HEK293 (cell line): ENCODE measurements at regions not wholly inside any gene's neighbourhood (a gene's known extent, or its start where the extent isn't known, plus 50 kb on each side); places are given as distances from the start of the nearest gene placed in this dataset.

ENCODE experiments used
- CTCF ChIA-PET: fragments of 350-600 bp; formaldehyde crosslinking; extraction: SDS; loops from one replicate; lab custom pipeline; 2021; ENCODE audit warnings: antibody characterized with exemption; lab: Yijun Ruan, JAX
- POLR2A ChIA-PET: fragments of 300-600 bp; formaldehyde crosslinking; extraction: SDS; loops from one replicate; lab custom pipeline; 2020; ENCODE audit warnings: antibody characterized with exemption, inconsistent platforms; lab: Yijun Ruan, JAX
- H3K27ac ChIP-seq: fragments of 200-500 bp; sonication (Bioruptor generic); 2 replicates; pipeline ENCODE4 v1.5.1; 2014; ENCODE audit warnings: low read depth, low read length, control low read depth, inconsistent platforms; ENCODE audit errors: extremely low read depth
- H3K36me3 ChIP-seq, 2 experiments: fragments of 200-500 bp in 1 of 2; sonication (Bioruptor generic) in 1 of 2; 1 replicate in 1 of 2; 2 replicates in 1 of 2; pipeline ENCODE4 v1.5.1; 2014 to 2017; ENCODE audit warnings: inconsistent platforms in 2 of 2, low read length in 2 of 2; ENCODE audit not compliant: control insufficient read depth in 2 of 2, insufficient read depth in 1 of 2
- H3K4me1 ChIP-seq: fragments of 200-500 bp; sonication (Bioruptor generic); 2 replicates; pipeline ENCODE4 v1.5.1; 2014; ENCODE audit warnings: mild to moderate bottlenecking, low read length, inconsistent platforms; ENCODE audit not compliant: control insufficient read depth, insufficient read depth
- H3K4me3 ChIP-seq: 2 replicates; pipeline ENCODE4 v1.5.1; 2011; ENCODE audit warnings: low read depth, mild to moderate bottlenecking, control low read depth, low read length, moderate library complexity
- H3K9me3 ChIP-seq: fragments of 200-500 bp; sonication (Bioruptor generic); 2 replicates; pipeline ENCODE4 v1.5.1; 2014; ENCODE audit warnings: low read depth, low read length, inconsistent platforms; ENCODE audit not compliant: control insufficient read depth, insufficient read depth
- EGR2 ChIP-seq: fragments of 450-650 bp; formaldehyde crosslinking; IDR thresholded peaks from 2 replicates; pipeline ENCODE4 v1.5.1; 2016; ENCODE audit warnings: low read depth, missing biosample characterization, missing genetic modification characterization
- HOXD13 ChIP-seq: sonication (generic); formaldehyde crosslinking; IDR thresholded peaks from 2 replicates; pipeline ENCODE4 v1.8.0; 2022; ENCODE audit warnings: missing genetic modification reagents, borderline replicate concordance
- OSR2 ChIP-seq: fragments of 450-650 bp; formaldehyde crosslinking; IDR thresholded peaks from 2 replicates; pipeline ENCODE4 v1.5.1; 2016; ENCODE audit warnings: missing biosample characterization, missing genetic modification characterization
- OVOL3 ChIP-seq: fragments of 450-650 bp; formaldehyde crosslinking; IDR thresholded peaks from 2 replicates; pipeline ENCODE4 v1.5.1; 2016; ENCODE audit warnings: missing biosample characterization, missing genetic modification characterization
- SP2 ChIP-seq: fragments of 450-650 bp; formaldehyde crosslinking; IDR thresholded peaks from 2 replicates; pipeline ENCODE4 v1.5.1; 2016; ENCODE audit warnings: missing biosample characterization, missing genetic modification characterization
- ZNF121 ChIP-seq: fragments of 450-650 bp; formaldehyde crosslinking; IDR thresholded peaks from 2 replicates; pipeline ENCODE4 v1.5.1; 2016; ENCODE audit warnings: missing biosample characterization, missing genetic modification characterization
- ZNF140 ChIP-seq: fragments of 450-650 bp; formaldehyde crosslinking; IDR thresholded peaks from 2 replicates; pipeline ENCODE4 v1.5.1; 2016; ENCODE audit warnings: missing biosample characterization, missing genetic modification characterization
- ZNF16 ChIP-seq: fragments of 450-650 bp; formaldehyde crosslinking; IDR thresholded peaks from 2 replicates; pipeline ENCODE4 v1.5.1; 2016; ENCODE audit warnings: low read depth, missing biosample characterization, missing genetic modification characterization
- ZNF248 ChIP-seq: fragments of 450-650 bp; formaldehyde crosslinking; IDR thresholded peaks from 2 replicates; pipeline ENCODE4 v1.5.1; 2017; ENCODE audit warnings: missing biosample characterization, missing genetic modification characterization
- ZNF324 ChIP-seq: fragments of 450-650 bp; formaldehyde crosslinking; IDR thresholded peaks from 2 replicates; pipeline ENCODE4 v1.5.1; 2016; ENCODE audit warnings: missing biosample characterization, missing genetic modification characterization
- ZNF335 ChIP-seq: fragments of 450-650 bp; formaldehyde crosslinking; conservative IDR thresholded peaks from 2 replicates; pipeline ENCODE4 v1.5.1; 2016; ENCODE audit warnings: missing biosample characterization, missing genetic modification characterization
- ZNF366 ChIP-seq: fragments of 450-650 bp; formaldehyde crosslinking; conservative IDR thresholded peaks from 2 replicates; pipeline ENCODE4 v1.5.1; 2016; ENCODE audit warnings: missing biosample characterization, missing genetic modification characterization
- ZNF391 ChIP-seq: fragments of 450-650 bp; formaldehyde crosslinking; IDR thresholded peaks from 2 replicates; pipeline ENCODE4 v1.5.1; 2016; ENCODE audit warnings: low read depth, missing biosample characterization, missing genetic modification characterization, borderline replicate concordance
- ZNF48 ChIP-seq: fragments of 450-650 bp; formaldehyde crosslinking; IDR thresholded peaks from 2 replicates; pipeline ENCODE4 v1.5.1; 2016; ENCODE audit warnings: missing biosample characterization, missing genetic modification characterization
- ZNF530 ChIP-seq: fragments of 450-650 bp; formaldehyde crosslinking; IDR thresholded peaks from 2 replicates; pipeline ENCODE4 v1.5.1; 2016; ENCODE audit warnings: low read depth, missing biosample characterization, missing genetic modification characterization
- ZNF560 ChIP-seq: fragments of 450-650 bp; formaldehyde crosslinking; IDR thresholded peaks from 2 replicates; pipeline ENCODE4 v1.5.1; 2017; ENCODE audit warnings: missing biosample characterization, missing genetic modification characterization, borderline replicate concordance
- ZNF585B ChIP-seq: fragments of 450-650 bp; formaldehyde crosslinking; IDR thresholded peaks from 2 replicates; pipeline ENCODE4 v1.5.1; 2016; ENCODE audit warnings: missing biosample characterization, missing genetic modification characterization
- ZNF629 ChIP-seq: fragments of 450-650 bp; formaldehyde crosslinking; IDR thresholded peaks from 2 replicates; pipeline ENCODE4 v1.5.1; 2017; ENCODE audit warnings: missing biosample characterization, missing genetic modification characterization
- ZNF660 ChIP-seq: fragments of 450-650 bp; IDR thresholded peaks from 2 replicates; pipeline ENCODE4 v1.5.1; 2018; ENCODE audit warnings: missing biosample characterization, mild to moderate bottlenecking, missing genetic modification characterization
- ZNF791 ChIP-seq: fragments of 450-650 bp; formaldehyde crosslinking; IDR thresholded peaks from 2 replicates; pipeline ENCODE4 v1.5.1; 2016; ENCODE audit warnings: missing biosample characterization, missing genetic modification characterization
- ZSCAN30 ChIP-seq: fragments of 450-650 bp; IDR thresholded peaks from 2 replicates; pipeline ENCODE4 v1.5.1; 2018; ENCODE audit warnings: missing biosample characterization, mild to moderate bottlenecking, missing genetic modification characterization, moderate library complexity
- ZXDB ChIP-seq: fragments of 450-650 bp; formaldehyde crosslinking; IDR thresholded peaks from 2 replicates; pipeline ENCODE4 v1.5.1; 2016; ENCODE audit warnings: missing biosample characterization, missing genetic modification characterization
- TF ChIP-seq, protein P1 (sequence below): fragments of 450-650 bp; formaldehyde crosslinking; IDR thresholded peaks from 2 replicates; pipeline ENCODE4 v1.5.1; 2016; ENCODE audit warnings: missing biosample characterization, missing genetic modification characterization
- TF ChIP-seq, protein P2 (sequence below): fragments of 450-650 bp; formaldehyde crosslinking; IDR thresholded peaks from 2 replicates; pipeline ENCODE4; 2016; ENCODE audit warnings: missing biosample characterization, missing genetic modification characterization
- TF ChIP-seq, protein P3 (sequence below): fragments of 450-650 bp; formaldehyde crosslinking; IDR thresholded peaks from 2 replicates; pipeline ENCODE4 v1.5.1; 2016; ENCODE audit warnings: missing biosample characterization, missing genetic modification characterization
- TF ChIP-seq, protein P4 (sequence below): fragments of 450-650 bp; IDR thresholded peaks from 2 replicates; pipeline ENCODE4 v1.5.1; 2018; ENCODE audit warnings: missing biosample characterization, missing genetic modification characterization

DNA sequence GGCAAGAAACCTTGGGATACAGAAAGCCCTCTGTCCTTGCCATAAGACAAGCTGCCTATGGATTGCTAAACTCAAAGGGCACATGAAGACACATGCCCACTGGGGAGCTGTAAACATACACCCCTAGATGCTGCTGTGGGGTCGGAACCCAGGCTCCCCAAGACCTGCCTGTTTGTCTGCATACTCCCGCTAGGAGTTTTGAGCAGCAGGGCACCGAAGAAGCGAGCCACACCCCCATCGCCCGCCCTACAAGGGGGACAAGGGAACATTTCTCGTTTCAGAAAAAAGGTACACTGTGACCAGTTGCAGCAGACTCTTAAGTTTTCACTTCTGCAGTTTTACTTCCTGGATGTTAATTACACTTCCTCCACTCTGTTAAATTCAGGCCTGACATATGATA, 680.2 kb upstream of the GHITM start:
- H3K9me3 ChIP-seq: no peaks in the 10 kb centered on the region
- TF ChIP-seq ZXDB (tag by site-specific recombination) (no peak), ZNF660 (tag by site-specific recombination) (no peak), ZNF248 (tag by site-specific recombination) (no peak), ZNF366 (no peak), ZNF121 (no peak), ZNF629 (no peak)
- TF ChIP-seq, all 188 proteins: peak for 0

DNA sequence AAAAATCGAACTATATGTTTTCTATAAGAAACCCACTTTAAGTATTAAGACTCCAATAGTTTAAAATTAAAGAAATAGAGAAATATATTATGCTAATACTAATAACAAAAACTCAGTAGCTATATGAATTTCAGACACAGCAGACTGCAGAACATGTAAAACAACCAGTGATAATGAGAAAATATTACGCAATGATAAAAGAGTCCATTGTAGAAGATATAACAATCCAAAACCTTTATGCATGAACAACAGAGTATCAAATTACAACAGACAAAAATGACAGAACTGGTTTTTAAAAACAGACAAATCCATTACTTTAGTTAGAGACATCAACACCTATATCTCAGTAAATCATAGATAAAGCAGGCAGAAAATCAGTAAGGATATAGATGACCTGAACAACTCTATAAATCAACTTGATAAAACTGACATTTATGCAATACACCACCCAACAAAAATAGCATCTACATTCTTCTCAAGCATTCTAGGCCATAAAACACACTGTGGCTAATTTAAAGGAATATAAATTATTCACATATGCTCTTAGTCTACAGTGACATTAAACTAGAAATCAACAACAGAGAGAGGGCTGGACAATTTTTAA, 669.5 kb upstream of the GHITM start:
- ChIA-PET POLR2A (no interaction called here), CTCF (no interaction called here)
- TF ChIP-seq ZNF530: no peak
- no peak for TF ChIP-seq ZNF335 (tag by site-specific recombination)
- TF ChIP-seq ZNF791: no peak
- no peak for TF ChIP-seq ZNF48 (tag by site-specific recombination)
- TF ChIP-seq HOXD13: no peak
- TF ChIP-seq, protein P1, sequence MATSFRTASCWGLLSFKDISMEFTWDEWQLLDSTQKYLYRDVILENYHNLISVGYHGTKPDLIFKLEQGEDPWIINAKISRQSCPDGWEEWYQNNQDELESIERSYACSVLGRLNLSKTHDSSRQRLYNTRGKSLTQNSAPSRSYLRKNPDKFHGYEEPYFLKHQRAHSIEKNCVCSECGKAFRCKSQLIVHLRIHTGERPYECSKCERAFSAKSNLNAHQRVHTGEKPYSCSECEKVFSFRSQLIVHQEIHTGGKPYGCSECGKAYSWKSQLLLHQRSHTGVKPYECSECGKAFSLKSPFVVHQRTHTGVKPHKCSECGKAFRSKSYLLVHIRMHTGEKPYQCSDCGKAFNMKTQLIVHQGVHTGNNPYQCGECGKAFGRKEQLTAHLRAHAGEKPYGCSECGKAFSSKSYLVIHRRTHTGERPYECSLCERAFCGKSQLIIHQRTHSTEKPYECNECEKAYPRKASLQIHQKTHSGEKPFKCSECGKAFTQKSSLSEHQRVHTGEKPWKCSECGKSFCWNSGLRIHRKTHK (tag by site-specific recombination): no peak
- TF ChIP-seq ZSCAN30 (tag by site-specific recombination): no peak
- TF ChIP-seq SP2 (tag by site-specific recombination): no peak
- no peak for TF ChIP-seq ZNF391 (tag by site-specific recombination)
- TF ChIP-seq ZNF585B (tag by site-specific recombination): no peak
- TF ChIP-seq, protein P2, sequence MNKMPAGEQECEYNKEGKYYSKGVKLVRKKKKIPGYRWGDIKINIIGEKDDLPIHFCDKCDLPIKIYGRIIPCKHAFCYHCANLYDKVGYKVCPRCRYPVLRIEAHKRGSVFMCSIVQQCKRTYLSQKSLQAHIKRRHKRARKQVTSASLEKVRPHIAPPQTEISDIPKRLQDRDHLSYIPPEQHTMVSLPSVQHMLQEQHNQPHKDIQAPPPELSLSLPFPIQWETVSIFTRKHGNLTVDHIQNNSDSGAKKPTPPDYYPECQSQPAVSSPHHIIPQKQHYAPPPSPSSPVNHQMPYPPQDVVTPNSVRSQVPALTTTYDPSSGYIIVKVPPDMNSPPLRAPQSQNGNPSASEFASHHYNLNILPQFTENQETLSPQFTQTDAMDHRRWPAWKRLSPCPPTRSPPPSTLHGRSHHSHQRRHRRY: no peak
- TF ChIP-seq, protein P3, sequence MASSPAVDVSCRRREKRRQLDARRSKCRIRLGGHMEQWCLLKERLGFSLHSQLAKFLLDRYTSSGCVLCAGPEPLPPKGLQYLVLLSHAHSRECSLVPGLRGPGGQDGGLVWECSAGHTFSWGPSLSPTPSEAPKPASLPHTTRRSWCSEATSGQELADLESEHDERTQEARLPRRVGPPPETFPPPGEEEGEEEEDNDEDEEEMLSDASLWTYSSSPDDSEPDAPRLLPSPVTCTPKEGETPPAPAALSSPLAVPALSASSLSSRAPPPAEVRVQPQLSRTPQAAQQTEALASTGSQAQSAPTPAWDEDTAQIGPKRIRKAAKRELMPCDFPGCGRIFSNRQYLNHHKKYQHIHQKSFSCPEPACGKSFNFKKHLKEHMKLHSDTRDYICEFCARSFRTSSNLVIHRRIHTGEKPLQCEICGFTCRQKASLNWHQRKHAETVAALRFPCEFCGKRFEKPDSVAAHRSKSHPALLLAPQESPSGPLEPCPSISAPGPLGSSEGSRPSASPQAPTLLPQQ (tag by site-specific recombination): no peak
- no peak for TF ChIP-seq OVOL3 (tag by site-specific recombination)
- no peak for TF ChIP-seq EGR2 (tag by site-specific recombination)
- TF ChIP-seq ZNF16 (tag by site-specific recombination): no peak
- TF ChIP-seq ZNF560: no peak
- no peak for TF ChIP-seq OSR2 (tag by site-specific recombination)
- no peak for TF ChIP-seq ZNF140 (tag by site-specific recombination)
- TF ChIP-seq, protein P4, sequence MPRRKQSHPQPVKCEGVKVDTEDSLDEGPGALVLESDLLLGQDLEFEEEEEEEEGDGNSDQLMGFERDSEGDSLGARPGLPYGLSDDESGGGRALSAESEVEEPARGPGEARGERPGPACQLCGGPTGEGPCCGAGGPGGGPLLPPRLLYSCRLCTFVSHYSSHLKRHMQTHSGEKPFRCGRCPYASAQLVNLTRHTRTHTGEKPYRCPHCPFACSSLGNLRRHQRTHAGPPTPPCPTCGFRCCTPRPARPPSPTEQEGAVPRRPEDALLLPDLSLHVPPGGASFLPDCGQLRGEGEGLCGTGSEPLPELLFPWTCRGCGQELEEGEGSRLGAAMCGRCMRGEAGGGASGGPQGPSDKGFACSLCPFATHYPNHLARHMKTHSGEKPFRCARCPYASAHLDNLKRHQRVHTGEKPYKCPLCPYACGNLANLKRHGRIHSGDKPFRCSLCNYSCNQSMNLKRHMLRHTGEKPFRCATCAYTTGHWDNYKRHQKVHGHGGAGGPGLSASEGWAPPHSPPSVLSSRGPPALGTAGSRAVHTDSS: no peak
- no peak for TF ChIP-seq ZNF324 (tag by site-specific recombination)
- Histone ChIP-seq H3K9me3 (no peaks in the 10 kb centered on the region), H3K27ac (no peak overlapping the region), H3K4me3 (no peak overlapping the region), H3K4me1 (no peaks in the 10 kb centered on the region), H3K36me3 (no peaks in the 10 kb centered on the region)

More for the DNA sequence above, 680.2 kb upstream of the GHITM start:
- no peaks in the 10 kb centered on the region for H3K4me1 ChIP-seq
- H3K4me3 ChIP-seq: no peak overlapping the region
- POLR2A ChIA-PET: no interaction called here
- no peaks in the 10 kb centered on the region for H3K36me3 ChIP-seq
- no peak overlapping the region for H3K27ac ChIP-seq
- CTCF ChIA-PET: no interaction called here
